Mammary epithelial cell (primary cell): ENCODE measurements at regions not wholly inside any gene's neighbourhood (a gene's known extent, or its start where the extent isn't known, plus 50 kb on each side); places are given as distances from the start of the nearest gene placed in this dataset.

Experiments
- CTCF ChIP-seq, 2 donors: IDR thresholded peaks in 1 of 2; conservative IDR thresholded peaks in 1 of 2; 2 replicates each; pipeline ENCODE4 v1.5.1; 2011 to 2012; ENCODE audit warnings: inconsistent platforms in 2 of 2, low read length in 2 of 2, mild to moderate bottlenecking in 2 of 2, control low read depth in 1 of 2, low read depth in 1 of 2; ENCODE audit not compliant: insufficient read depth in 1 of 2; ENCODE audit errors: extremely low read depth in 1 of 2
- EZH2 ChIP-seq: IDR thresholded peaks from 2 replicates; pipeline ENCODE4 v1.6.1; 2012; ENCODE audit warnings: low read length, inconsistent platforms, borderline replicate concordance

GRCh38 chr5:159386028-159386711, 55.9 kb upstream of the IL12B start:
- TF ChIP-seq CTCF (conservative IDR thresholded peaks at IDR 0.05 in 1 of 2, IDR thresholded peaks at IDR 0.05 in 1 of 2; ENCODE audit: extremely low read depth in 1 of 2, insufficient read depth in 1 of 2, low read depth in 1 of 2, low read length in 2 of 2): no peak
- no peak for TF ChIP-seq EZH2
